Stimulated activated naive CD8-positive, alpha-beta T cell treated with anti-CD3 and anti-CD28 coated beads, Interleukin-15, Interleukin-2, amounts not matched to agents 100 ng/mL and 50 ng/mL, for 24 hours (primary cell): ENCODE measurements at regions not wholly inside any gene's neighbourhood (a gene's known extent, or its start where the extent isn't known, plus 50 kb on each side); places are given as distances from the start of the nearest gene placed in this dataset.

Experiments used
- H3K27ac Mint-ChIP-seq: one replicate; pipeline ENCODE4 v1.8.0; 2021; ENCODE audit warnings: mild to moderate bottlenecking, mixed read lengths
- H3K27me3 Mint-ChIP-seq: one replicate; pipeline ENCODE4 v1.8.0; 2021; ENCODE audit warnings: mixed read lengths
- H3K36me3 Mint-ChIP-seq: one replicate; pipeline ENCODE4 v1.8.0; 2021; ENCODE audit warnings: low read depth, mixed read lengths
- H3K4me1 Mint-ChIP-seq: one replicate; pipeline ENCODE4 v1.8.0; 2021; ENCODE audit warnings: low read depth, mixed read lengths
- H3K4me3 Mint-ChIP-seq: one replicate; pipeline ENCODE4 v1.8.0; 2021; ENCODE audit warnings: mild to moderate bottlenecking, mixed read lengths
- H3K9me3 Mint-ChIP-seq: one replicate; pipeline ENCODE4 v1.8.0; 2021; ENCODE audit warnings: mixed read lengths

- peaks cover 6% of the 10 kb centered on the region for H3K27me3 Mint-ChIP-seq
- peaks cover 23% of the 10 kb centered on the region for H3K4me1 Mint-ChIP-seq
- peaks cover 3% of the 10 kb centered on the region for H3K9me3 Mint-ChIP-seq
- peak overlapping the region; percentile 81 for H3K27ac Mint-ChIP-seq
- peak overlapping the region; percentile 39 for H3K4me3 Mint-ChIP-seq
- H3K36me3 Mint-ChIP-seq, result peaks cover 4% of the 10 kb centered on the region
These were observed 269.8 kb downstream of the SYK start for GRCh38 chr9:91071184-91071990.

GRCh38 chr9:91073049-91073810 lies 271.6 kb downstream of the SYK start:
- H3K4me3 Mint-ChIP-seq, result no peak overlapping the region
- H3K4me1 Mint-ChIP-seq, result peaks cover 23% of the 10 kb centered on the region
- peaks cover 6% of the 10 kb centered on the region for H3K27me3 Mint-ChIP-seq
- peaks cover 3% of the 10 kb centered on the region for H3K9me3 Mint-ChIP-seq
- H3K36me3 Mint-ChIP-seq, result peaks cover 2% of the 10 kb centered on the region
- peak overlapping the region; percentile 61 for H3K27ac Mint-ChIP-seq

GRCh38 chr9:91073811-91074771 lies 272.5 kb downstream of the SYK start:
- Mint-ChIP-seq H3K27ac (peak overlapping the region; percentile 40), H3K4me3 (no peak overlapping the region), H3K36me3 (no peaks in the 10 kb centered on the region), H3K9me3 (peaks cover 3% of the 10 kb centered on the region), H3K27me3 (peaks cover 6% of the 10 kb centered on the region), H3K4me1 (peaks cover 23% of the 10 kb centered on the region)

GRCh38 chr9:91074866-91075265 lies 273.2 kb downstream of the SYK start:
- H3K36me3 Mint-ChIP-seq, result no peaks in the 10 kb centered on the region
- no peaks in the 10 kb centered on the region for H3K9me3 Mint-ChIP-seq
- no peak overlapping the region for H3K27ac Mint-ChIP-seq
- H3K4me3 Mint-ChIP-seq, result no peak overlapping the region
- H3K27me3 Mint-ChIP-seq, result peaks cover 6% of the 10 kb centered on the region
- H3K4me1 Mint-ChIP-seq, result peaks cover 23% of the 10 kb centered on the region

- Mint-ChIP-seq H3K27me3 (peaks cover 6% of the 10 kb centered on the region), H3K36me3 (no peaks in the 10 kb centered on the region), H3K9me3 (no peaks in the 10 kb centered on the region), H3K4me1 (peaks cover 23% of the 10 kb centered on the region), H3K27ac (no peak overlapping the region), H3K4me3 (no peak overlapping the region)
These were observed 273.7 kb downstream of the SYK start for GRCh38 chr9:91075279-91075678.

- Mint-ChIP-seq H3K27me3 (peaks cover 8% of the 10 kb centered on the region), H3K36me3 (no peaks in the 10 kb centered on the region), H3K4me1 (peaks cover 5% of the 10 kb centered on the region), H3K9me3 (no peaks in the 10 kb centered on the region), H3K27ac (no peak overlapping the region), H3K4me3 (no peak overlapping the region)
These were observed 276.2 kb downstream of the SYK start for GRCh38 chr9:91077624-91078368.

GRCh38 chr9:91078369-91078695 lies 276.7 kb downstream of the SYK start:
- H3K36me3 Mint-ChIP-seq, result no peaks in the 10 kb centered on the region
- H3K27me3 Mint-ChIP-seq, result peaks cover 9% of the 10 kb centered on the region
- H3K4me1 Mint-ChIP-seq, result peaks cover 3% of the 10 kb centered on the region
- H3K4me3 Mint-ChIP-seq, result no peak overlapping the region
- H3K9me3 Mint-ChIP-seq, result no peaks in the 10 kb centered on the region
- no peak overlapping the region for H3K27ac Mint-ChIP-seq

GRCh38 chr9:91082731-91083130 lies 279.0 kb downstream of the AUH start:
- Mint-ChIP-seq H3K4me1 (peaks cover 19% of the 10 kb centered on the region), H3K4me3 (no peak overlapping the region), H3K27me3 (peaks cover 3% of the 10 kb centered on the region), H3K27ac (no peak overlapping the region), H3K9me3 (no peaks in the 10 kb centered on the region), H3K36me3 (no peaks in the 10 kb centered on the region)

- Mint-ChIP-seq H3K4me3 (no peak overlapping the region), H3K36me3 (no peaks in the 10 kb centered on the region), H3K4me1 (peaks cover 26% of the 10 kb centered on the region), H3K27me3 (peaks cover 7% of the 10 kb centered on the region), H3K27ac (no peak overlapping the region), H3K9me3 (no peaks in the 10 kb centered on the region)
These were observed 276.7 kb downstream of the AUH start for GRCh38 chr9:91084896-91085516.

- Mint-ChIP-seq H3K4me1 (peaks cover 29% of the 10 kb centered on the region), H3K4me3 (no peak overlapping the region), H3K27ac (peak overlapping the region; percentile 24), H3K9me3 (no peaks in the 10 kb centered on the region), H3K27me3 (peaks cover 7% of the 10 kb centered on the region), H3K36me3 (no peaks in the 10 kb centered on the region)
These were observed 276.0 kb downstream of the AUH start for GRCh38 chr9:91085517-91086291.

GRCh38 chr9:91086657-91087461 lies 274.9 kb downstream of the AUH start:
- Mint-ChIP-seq H3K27ac (no peak overlapping the region), H3K36me3 (no peaks in the 10 kb centered on the region), H3K4me1 (peaks cover 29% of the 10 kb centered on the region), H3K27me3 (peaks cover 7% of the 10 kb centered on the region), H3K9me3 (no peaks in the 10 kb centered on the region), H3K4me3 (no peak overlapping the region)

- Mint-ChIP-seq H3K36me3 (no peaks in the 10 kb centered on the region), H3K4me3 (no peak overlapping the region), H3K27ac (no peak overlapping the region), H3K9me3 (no peaks in the 10 kb centered on the region), H3K27me3 (peaks cover 7% of the 10 kb centered on the region), H3K4me1 (peaks cover 29% of the 10 kb centered on the region)
These were observed 274.3 kb downstream of the AUH start for GRCh38 chr9:91087462-91087759.
